ENCODE measurements at regions not wholly inside any gene's neighbourhood (a gene's known extent, or its start where the extent isn't known, plus 50 kb on each side); places are given as distances from the start of the nearest gene placed in this dataset.

GRCh38 chr2:149658553-149658952, 71.0 kb upstream of the MMADHC start:
- TF ChIP-seq ZNF274 (IDR thresholded peaks at IDR 0.05; ENCODE audit: low read depth, low read length) (no peak), SUZ12 (IDR thresholded peaks at IDR 0.05; ENCODE audit: extremely low read depth, insufficient read depth, insufficient read length) (no peak), YY1 (IDR thresholded peaks at IDR 0.05; ENCODE audit: insufficient read depth, insufficient read length) (no peak)
